AG09309 (cell line): ENCODE measurements at regions not wholly inside any gene's neighbourhood (a gene's known extent, or its start where the extent isn't known, plus 50 kb on each side); places are given as distances from the start of the nearest gene placed in this dataset.

Experiments
- DNase-seq: peaks from one replicate; pipeline ENCODE4 v3.0.0-alpha.2; 2010; ENCODE audit warnings: low read depth
- H3K4me3 ChIP-seq: 2 replicates; pipeline ENCODE4 v1.5.1; 2011; ENCODE audit warnings: mild to moderate bottlenecking, low read depth, low read length, moderate library complexity; ENCODE audit not compliant: control insufficient read depth
- TF ChIP-seq, protein P1 (sequence below): IDR thresholded peaks from 2 replicates; pipeline ENCODE4 v1.5.1; 2011; ENCODE audit warnings: mild to moderate bottlenecking, low read depth, low read length, inconsistent platforms; ENCODE audit not compliant: insufficient read depth, control insufficient read depth; ENCODE audit errors: missing control alignments

- TF ChIP-seq, protein P1, sequence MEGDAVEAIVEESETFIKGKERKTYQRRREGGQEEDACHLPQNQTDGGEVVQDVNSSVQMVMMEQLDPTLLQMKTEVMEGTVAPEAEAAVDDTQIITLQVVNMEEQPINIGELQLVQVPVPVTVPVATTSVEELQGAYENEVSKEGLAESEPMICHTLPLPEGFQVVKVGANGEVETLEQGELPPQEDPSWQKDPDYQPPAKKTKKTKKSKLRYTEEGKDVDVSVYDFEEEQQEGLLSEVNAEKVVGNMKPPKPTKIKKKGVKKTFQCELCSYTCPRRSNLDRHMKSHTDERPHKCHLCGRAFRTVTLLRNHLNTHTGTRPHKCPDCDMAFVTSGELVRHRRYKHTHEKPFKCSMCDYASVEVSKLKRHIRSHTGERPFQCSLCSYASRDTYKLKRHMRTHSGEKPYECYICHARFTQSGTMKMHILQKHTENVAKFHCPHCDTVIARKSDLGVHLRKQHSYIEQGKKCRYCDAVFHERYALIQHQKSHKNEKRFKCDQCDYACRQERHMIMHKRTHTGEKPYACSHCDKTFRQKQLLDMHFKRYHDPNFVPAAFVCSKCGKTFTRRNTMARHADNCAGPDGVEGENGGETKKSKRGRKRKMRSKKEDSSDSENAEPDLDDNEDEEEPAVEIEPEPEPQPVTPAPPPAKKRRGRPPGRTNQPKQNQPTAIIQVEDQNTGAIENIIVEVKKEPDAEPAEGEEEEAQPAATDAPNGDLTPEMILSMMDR, result no peak
- DNase-seq, result no peak
- H3K4me3 ChIP-seq, result no peak overlapping the region
Observed at GRCh38 chr9:87112656-87113055, 165.3 kb upstream of the GAS1 start.

- TF ChIP-seq, protein P1, result peak; percentile 36
- H3K4me3 ChIP-seq, result no peak overlapping the region
- DNase-seq, result no peak
Observed at GRCh38 chr9:87113874-87114273, 166.6 kb upstream of the GAS1 start.

- no peak for DNase-seq
- TF ChIP-seq, protein P1, result no peak
- H3K4me3 ChIP-seq, result no peak overlapping the region
Observed at GRCh38 chr9:87115785-87116184, 168.5 kb upstream of the GAS1 start.

GRCh38 chr9:87116492-87116891, 169.2 kb upstream of the GAS1 start:
- H3K4me3 ChIP-seq, result no peak overlapping the region
- no peak for DNase-seq
- TF ChIP-seq, protein P1, result no peak

GRCh38 chr9:87118594-87118993, 171.3 kb upstream of the GAS1 start:
- H3K4me3 ChIP-seq, result no peak overlapping the region
- TF ChIP-seq, protein P1, result no peak
- no peak for DNase-seq

DNA sequence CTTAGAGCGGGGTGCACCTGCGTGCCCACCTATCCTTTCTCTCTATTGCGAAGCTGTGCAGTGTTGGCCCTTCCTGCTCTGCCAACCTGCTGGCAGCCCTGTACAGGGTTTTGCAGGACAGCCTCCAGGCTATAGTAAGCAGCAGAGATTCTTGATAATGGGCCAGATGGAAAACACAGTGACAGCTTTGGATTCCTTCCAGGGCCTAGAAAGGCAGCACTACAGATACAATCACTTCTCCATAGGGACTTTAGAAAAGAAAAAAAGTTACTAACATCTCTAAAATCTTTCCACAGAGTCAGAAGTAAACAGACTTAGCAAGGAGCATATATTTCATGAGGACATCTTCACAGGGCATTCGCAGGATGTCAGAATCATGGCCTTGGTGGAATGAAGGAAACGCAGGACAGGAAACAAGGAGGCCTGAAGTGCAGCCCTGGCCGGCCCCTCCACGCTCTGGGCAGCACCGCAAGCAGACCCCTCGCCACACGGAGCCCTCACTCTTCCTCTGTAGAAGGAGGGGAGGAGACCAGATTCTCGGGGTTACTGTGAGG, 172.1 kb upstream of the GAS1 start:
- TF ChIP-seq, protein P1, result no peak
- DNase-seq, result peak; percentile 60
- H3K4me3 ChIP-seq, result no peak overlapping the region

- H3K4me3 ChIP-seq, result no peak overlapping the region
- TF ChIP-seq, protein P1, result no peak
- DNase-seq, result no peak
Observed at GRCh38 chr9:87120610-87121009, 173.3 kb upstream of the GAS1 start.
